Heart left ventricle (tissue), 13 donors: ENCODE measurements at regions not wholly inside any gene's neighbourhood (a gene's known extent, or its start where the extent isn't known, plus 50 kb on each side); places are given as distances from the start of the nearest gene placed in this dataset.

Experiments used
- POLR2A ChIP-seq, 2 donors: fragments of 450-650 bp; IDR thresholded peaks; one replicate each; pipeline ENCODE4 v1.6.1; 2017; ENCODE audit warnings: antibody characterized with exemption in 2 of 2, mild to moderate bottlenecking in 2 of 2, moderate library complexity in 2 of 2
- TF ChIP-seq, protein P1 (sequence below), 12 donors: fragments of 200-600 bp; sonication (generic) in 4 of 12; IDR thresholded peaks; one replicate each; pipeline versions ENCODE4 v1.5.0 to v1.8.0; 2018 to 2022; ENCODE audit warnings: antibody characterized with exemption in 12 of 12, mild to moderate bottlenecking in 5 of 12
- donor health status: ischemic (EF 13 %, LVEDD 7.1; RV severe dilation, severe dysfunction).
- donor health status: DM: no; HTN: yes; CAD: no.
- donor health status: DM: no; HTN: no; CAD: no.
- donor health status: ischemic (EF 25% LVEDD 6.9; RV normal size, moderate dysfunction).
- donor health status: ischemic (EF 25% LVEDD 5.7; RV mildly dilated, moderate dysfunction).
- donor health status: ischemic (EF 35%, LVEDD 5.7; RV mildly dilated, moderate dysfunction).
- donor health status: nonischemic (EF 11% LVEDD 7.7; RV severe dilation, severe dysfunction).
- donor health status: DM: yes; HTN: yes; CAD: no.
- donor health status: PGD.
- donor health status: ischemic (EF 29% LVEDD 5.4; RV normal size, mild dysfunction).
- donor health status: nonischemic (EF 23%, LVEDD 6.1; RV moderate dilation, normal function).

GRCh38 chr1:14363036-14363590, 235.4 kb upstream of the KAZN start:
- TF ChIP-seq, protein P1, sequence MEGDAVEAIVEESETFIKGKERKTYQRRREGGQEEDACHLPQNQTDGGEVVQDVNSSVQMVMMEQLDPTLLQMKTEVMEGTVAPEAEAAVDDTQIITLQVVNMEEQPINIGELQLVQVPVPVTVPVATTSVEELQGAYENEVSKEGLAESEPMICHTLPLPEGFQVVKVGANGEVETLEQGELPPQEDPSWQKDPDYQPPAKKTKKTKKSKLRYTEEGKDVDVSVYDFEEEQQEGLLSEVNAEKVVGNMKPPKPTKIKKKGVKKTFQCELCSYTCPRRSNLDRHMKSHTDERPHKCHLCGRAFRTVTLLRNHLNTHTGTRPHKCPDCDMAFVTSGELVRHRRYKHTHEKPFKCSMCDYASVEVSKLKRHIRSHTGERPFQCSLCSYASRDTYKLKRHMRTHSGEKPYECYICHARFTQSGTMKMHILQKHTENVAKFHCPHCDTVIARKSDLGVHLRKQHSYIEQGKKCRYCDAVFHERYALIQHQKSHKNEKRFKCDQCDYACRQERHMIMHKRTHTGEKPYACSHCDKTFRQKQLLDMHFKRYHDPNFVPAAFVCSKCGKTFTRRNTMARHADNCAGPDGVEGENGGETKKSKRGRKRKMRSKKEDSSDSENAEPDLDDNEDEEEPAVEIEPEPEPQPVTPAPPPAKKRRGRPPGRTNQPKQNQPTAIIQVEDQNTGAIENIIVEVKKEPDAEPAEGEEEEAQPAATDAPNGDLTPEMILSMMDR (IDR thresholded peaks at IDR 0.05), result no peak
- no peak for TF ChIP-seq POLR2A (IDR thresholded peaks at IDR 0.05)
